ENCODE measurements at regions not wholly inside any gene's neighbourhood (a gene's known extent, or its start where the extent isn't known, plus 50 kb on each side); places are given as distances from the start of the nearest gene placed in this dataset.
A peak's percentile ranks its signal among the peaks of the same experiment; 100 is the strongest.
"Not testable (repeated sequence)": the region's sequence is repeated elsewhere in the genome, so short reads cannot be mapped to it uniquely, and the experiment has no call there.

DNA sequence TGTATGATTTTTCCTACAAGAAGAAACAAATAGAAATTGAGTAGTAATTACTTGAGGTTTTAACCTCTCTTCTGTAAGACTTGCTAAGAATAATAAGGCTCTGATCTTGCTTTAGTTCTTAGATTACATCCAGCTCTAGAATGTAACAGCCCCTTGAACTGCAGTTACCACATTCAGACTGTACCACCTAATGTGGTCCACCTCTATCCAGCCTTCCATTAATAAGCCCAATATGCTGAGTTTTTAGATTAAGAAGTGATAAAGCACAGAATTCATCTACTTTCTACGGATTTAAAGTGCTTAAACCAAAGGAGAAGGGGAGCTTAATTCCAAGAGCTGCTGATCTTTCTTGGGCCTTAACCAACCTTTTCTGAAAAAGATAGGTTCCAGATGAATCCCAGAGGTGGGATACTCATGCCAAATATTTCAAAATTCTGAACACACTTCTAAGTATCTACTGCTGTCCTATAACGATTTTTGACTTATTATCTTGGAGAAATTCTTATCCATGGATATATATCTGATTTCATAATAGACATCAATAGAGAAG is 131.5 kb downstream of the ZNF608 start:
- no peak for DNase-seq

DNA sequence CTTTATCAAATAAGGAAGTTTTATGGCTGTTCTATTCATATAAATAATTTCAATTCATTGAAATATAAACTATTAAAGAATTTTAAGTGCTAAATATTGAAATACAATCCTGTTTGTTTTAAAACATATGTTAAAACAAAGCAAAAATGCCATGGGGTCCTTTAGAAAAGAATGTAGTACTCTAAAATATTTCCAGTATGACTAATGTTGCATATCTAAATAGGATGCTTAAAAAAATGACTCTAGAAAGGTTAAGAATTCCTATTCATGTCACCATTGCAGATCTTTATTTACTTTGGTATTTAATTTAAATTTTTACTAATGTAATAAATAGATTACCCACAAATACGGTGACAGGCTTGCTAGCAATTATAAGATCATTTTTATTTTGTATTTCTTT is 132.3 kb downstream of the ZNF608 start:
- DNase-seq: no peak

DNA sequence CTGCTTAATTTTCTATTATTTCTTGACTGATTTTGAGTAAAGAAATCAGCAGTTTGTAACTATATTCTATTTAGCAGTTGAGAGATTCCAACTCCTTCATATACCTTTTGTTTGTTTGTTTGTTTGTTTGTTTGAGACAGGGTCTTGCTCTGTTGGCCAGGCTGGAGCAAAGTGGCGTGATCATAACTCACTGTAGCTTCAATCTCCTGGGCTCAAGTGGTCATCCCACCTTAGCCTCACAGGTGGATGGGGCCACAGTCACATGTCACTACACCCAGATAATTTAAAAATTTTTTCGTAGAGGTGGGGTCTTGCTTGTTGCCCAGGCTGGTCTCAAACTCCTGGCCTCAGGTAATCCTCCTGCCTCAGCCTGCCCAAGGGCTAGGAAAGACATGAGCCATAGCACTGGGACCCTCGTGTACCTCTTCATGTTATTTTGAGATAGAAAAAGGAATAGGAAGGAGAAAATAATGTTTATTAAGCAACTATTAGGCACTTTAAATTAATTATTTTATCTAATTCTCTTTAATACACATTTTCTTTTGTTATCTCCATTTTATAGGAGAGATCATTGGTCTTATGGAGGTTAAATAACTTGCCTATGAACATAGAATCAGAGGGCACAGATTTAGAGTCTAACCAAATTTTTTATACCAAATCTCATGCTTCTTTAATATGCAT is 133.0 kb downstream of the ZNF608 start:
- no peak for DNase-seq

DNA sequence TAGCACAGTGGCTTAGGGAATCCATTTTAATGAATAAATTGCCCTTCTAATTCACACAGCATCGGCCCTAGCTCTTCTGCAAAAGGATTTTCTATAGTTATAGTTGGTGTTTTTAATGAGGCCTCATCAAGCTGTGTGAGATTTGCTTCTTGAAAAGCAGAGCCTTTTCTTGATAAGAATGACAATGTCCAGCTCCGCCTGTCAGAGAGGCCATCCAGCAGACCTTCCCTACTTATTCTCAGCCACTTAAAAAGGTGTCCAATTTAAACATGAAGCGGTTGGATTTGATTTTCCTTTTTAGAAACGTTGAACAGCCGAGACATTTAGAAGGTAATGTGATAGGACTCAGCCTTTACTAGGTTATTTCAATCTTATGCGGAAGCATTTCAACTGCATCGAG is 134.4 kb downstream of the ZNF608 start:
- no peak for DNase-seq

DNA sequence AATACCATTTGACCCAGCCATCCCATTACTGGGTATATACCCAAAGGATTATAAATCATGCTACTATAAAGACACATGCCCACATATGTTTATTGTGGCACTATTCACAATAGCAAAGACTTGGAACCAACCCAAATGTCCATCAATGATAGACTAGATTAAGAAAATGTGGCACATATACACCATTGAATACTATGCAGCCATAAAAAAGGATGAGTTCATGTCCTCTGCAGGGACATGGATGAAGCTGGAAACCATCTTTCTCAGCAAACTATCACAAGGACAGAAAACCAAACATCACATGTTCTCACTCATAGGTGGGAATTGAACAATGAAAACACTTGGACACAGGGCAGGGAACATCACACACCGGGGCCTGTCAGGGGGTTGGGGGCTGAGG is 135.2 kb downstream of the ZNF608 start:
- not testable (repeated sequence) for DNase-seq

DNA sequence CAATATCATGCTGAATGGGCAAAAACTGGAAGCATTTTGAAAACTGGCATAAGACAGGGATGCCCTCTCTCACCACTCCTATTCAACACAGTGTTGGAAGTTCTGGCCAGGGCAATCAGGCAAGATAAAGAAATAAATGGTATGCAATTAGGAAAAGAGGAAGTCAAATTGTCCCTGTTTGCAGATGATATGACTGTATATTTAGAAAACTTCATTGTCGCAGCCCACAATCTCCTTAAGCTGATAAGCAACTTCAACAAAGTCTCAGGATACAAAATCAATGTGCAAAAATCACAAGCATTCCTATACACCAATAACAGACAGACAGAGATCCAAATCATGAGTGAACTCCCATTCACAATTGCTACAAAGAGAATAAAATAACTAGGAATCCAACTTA is 136.8 kb downstream of the ZNF608 start:
- DNase-seq: not testable (repeated sequence)

DNA sequence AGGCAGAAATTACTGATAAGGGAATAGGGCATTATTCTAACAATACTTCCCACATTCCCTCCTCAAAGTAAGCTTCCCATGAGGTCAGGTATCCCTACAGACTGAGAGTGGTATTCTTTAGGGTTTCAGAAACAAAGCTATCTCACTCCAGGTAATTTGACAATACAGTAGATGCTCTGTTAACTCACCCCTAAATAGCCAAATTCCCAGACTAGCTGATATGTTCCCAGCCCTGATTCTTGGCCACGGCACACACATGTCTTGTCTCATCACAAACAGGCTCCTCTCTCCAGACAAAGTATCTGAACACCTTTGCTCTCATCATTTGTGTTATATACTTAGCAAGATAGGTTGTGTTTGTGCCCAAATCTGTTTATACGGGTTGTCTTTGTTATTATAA is 139.9 kb downstream of the ZNF608 start:
- no peak for DNase-seq

DNA sequence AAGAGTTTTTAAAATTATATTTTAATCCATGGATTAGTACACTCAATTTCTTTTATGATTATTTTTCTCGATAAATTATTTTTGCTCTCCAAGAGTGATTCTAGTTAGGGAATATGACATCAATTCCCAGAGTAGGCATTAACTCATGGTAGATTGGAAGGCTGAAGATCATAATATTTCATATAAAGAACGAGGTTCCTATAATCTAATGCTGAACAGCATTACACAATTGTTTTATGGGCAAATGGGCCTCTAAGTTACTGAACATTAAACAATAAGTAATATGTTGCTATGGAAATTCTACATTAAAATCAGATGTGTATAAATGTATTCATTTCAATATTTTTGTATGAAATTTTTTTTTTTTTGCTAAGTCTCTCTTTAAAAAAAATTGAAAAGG is 140.3 kb downstream of the ZNF608 start:
- no peak for DNase-seq

DNA sequence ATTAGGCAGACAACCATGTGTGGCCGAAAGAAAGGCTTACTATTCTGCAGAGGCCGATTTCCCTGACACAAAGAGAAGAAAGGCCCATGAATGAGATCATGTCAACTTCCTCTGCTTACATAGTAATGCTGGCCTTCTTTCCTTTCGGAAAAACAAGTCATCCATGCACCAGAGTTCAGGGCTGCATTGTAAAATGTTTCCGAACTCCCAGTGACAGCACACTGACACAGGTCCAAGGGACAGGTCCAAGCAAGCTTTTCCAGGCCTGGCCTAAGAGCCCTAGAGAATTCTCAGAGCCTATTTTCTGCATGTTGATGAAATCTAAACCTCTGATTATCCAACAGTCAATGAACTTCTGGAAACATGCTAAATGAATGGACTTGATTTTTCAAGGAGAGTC is 140.9 kb downstream of the ZNF608 start:
- DNase-seq: peak; percentile 94

DNA sequence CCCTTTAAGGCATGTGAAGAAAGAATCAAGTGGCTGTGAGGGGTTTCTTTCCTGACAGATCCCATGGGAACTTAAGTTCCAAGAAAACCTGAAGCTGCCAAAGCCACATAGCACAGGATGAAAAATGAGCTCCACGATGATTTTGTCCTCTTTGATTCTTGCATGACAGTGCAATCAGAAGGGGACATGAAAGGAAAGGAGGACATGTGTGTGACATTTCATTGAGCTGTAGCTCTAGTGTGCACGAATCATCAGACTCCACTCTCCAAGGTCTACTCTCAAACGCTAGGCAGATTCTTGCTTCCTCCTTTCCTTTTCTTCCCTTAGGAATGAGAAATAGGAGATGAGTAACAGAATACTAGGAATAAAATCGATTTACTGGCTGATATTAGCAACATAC is 142.0 kb downstream of the ZNF608 start:
- DNase-seq: peak; percentile 37

DNA sequence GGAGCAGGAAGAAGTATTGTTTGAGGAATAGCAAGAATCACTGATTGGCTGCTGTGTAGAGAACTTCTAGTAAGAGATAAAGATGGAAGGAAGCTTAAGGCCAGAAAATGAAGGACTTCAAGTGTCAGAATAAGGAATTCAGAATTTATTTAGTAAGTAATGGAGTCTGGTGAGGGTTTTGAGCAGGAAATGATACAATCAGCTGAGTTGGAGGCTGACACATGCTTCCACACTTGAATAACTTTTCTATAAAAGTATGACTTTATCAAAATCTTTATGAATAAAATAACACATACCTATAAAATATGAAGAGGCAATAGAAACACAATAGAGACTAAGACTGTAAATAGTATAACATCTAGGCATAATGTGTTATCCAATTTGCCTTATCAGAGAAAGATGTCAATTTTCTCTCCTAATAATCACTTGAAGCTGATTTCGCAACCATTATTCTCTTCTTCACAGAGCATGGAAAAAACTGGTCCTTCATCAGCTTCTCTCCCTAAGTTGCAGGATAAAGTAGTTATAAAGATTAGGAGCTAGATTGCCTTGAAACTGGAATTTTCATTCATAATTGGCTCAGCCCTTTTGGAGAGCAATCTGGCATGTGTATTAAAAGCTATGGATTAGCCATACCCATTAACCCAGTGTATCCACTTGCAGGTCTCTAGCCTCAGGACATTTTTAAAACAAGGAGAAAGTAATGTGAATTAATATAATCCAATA is 143.4 kb downstream of the ZNF608 start:
- peak; percentile 40 for DNase-seq

DNA sequence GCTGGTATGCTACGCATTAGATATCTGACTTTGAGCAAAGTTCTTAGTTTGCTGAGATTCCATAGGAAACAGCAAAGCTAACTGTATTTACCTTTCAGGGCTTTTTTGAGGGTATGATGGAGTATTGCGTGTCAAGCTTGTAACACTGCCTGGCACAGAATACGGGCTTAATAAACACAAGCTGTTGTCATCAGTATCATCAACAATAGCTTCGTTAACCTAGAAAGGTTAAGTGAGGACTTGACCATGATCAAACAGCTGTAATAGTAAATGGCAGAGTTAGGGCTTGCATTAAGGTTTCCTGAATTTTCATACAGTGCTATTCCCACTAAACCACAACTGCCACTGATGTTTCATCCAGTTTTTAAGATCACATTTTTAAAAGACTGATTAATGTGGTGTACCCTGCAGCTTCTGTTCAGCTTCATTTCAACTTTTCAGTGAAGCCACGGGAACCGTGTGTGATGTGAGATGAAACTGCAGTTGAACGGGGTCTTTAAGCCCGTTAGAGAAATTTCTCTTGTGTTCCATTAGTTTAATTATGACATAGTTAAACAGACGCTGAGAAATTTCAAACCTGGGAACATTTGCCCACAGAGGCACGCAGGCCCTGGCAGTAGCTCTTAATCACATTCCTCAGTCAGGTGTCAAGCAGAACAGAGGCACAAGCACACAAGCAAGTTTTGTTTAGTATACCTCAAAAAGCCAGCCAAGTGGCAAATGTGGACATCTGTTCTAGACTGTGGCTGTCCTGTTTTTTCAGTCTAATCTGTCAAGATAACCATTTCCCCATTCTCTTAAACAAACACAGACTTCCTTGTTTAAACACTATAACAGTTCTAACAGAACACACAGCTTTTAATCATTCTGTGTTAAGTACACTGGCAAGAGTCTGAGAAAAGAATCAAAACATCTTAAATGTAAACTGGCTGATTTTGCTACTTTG is 147.1 kb downstream of the ZNF608 start:
- peak; percentile 95 for DNase-seq

DNA sequence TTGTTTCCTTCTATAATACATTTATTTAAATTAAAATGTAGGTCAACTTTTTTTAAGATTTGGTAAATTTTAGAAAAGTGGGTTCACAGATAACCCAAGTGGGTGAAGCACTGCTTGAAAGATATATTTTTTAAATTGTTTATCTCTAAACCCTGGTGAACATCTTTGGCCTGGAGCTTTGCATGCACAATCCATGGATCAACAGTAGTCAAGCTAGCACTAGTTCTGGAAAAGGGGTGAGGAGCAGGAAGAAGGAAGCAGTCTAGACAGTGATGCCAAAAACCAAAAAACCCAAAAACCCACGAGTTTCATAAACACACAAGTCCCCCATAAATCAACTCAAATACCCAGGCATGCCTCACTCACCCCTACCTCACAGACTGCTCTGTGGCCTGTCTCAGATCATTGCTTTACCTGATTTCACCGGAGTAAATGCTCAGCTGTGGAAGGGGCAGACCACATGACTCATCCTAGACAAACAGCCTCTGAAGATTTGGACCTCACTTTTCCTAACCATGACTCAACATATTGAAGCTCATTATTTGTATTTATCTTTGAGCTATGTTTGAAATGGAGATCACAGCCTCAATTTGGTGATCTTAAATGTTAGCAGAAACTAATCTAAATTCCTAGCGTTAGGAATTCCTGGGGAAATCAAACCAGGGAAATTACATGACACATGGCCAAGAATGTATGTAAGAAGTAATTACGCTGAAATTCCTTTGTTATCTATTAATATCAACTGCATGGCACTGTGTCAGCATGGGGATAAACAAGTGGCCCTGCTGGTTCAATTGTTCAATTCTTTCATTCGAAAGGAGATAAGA is 149.6 kb downstream of the ZNF608 start:
- peak; percentile 93 for DNase-seq

DNA sequence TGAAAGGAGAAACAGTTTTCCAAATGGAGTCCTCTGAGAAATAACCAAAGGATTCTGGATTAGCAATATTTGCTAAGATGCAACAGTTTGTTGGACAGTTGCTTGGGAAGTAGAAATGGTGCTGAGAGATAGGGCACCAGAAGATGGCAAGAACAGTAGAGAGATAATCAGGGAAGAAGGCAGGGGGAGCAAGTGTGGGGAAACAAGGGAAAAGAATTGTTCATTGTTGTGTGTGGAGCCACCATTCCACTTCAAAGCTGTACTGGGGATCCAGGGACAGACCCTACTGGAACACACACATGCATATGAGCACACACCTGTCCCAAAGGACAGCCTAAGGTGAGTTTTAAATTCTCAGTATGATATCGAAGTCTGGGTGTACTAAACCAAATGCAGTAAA is 152.5 kb downstream of the ZNF608 start:
- no peak for DNase-seq

DNA sequence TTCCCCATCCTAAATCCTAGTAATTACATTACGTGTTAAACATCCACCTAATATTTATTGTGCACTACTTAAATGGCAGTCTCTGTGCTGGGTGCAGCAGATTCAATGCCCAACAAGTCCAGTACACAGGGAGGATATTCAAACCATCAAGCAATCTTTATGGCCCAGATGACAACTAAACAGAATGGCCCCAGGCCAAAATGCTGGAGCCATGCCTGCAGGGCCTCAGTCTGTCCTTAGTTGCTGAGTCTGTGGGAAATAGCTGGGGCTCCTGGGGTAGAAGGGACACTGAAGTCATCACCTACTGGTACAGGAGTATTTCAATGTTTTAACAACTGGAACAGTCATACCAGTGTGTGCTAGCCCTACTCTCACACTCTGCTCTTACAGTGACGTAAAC is 153.5 kb downstream of the ZNF608 start:
- no peak for DNase-seq

DNA sequence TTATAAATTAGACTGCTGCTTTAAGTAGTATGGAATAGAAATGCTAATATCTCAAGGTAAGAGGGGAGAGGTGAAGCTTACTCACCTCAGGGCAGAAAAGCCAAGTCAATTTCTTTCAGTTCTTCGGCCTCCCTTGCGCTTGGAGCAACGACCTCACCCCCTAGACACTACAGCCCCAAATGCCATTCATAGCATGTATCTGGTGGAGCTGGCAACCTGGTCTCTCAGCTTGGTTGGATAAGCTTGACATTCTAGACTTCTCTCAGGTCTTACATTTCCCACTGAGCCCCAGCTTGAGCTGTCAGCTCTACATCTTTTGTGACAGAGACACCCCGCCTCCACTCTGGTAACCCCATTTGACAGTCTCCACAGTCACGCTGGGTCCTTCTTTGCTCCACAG is 154.9 kb downstream of the ZNF608 start:
- no peak for DNase-seq

DNA sequence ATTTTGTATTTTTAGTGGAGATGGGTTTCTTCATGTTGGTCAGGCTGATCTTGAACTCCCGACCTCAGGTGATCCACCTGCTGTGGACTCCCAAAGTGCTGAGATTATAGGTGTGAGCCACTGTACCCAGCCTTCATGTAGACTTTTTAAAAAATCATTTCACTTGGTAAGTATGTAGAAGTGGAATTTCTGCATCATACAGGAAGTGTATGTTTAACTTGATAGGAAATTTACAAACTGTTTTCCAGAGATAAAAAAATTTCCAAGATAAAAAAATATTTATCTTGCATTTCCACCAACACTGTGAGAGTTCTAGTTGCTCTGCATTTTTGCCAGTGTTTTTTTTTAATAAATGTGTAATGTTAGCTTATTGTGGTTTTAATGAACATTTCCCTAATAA is 155.8 kb downstream of the ZNF608 start:
- DNase-seq: peak; percentile 43

DNA sequence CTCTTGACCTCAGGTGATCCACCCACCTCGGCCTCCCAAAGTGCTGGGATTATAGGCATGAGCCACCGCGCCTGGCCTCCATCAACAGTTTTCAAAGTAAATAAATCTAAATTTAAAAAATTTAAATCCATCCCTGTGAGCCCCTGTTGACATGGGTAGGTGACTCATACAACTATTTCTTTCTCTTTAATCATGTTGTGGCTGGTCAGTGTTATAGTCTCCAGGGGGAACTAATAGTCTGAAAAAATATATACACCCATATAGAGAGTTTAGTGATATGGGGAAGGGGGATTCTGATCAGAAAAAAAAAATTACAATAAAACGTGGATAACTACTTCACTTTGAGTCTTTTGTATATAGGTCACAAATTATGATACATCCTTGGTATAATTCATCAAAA is 159.2 kb downstream of the ZNF608 start:
- no peak for DNase-seq

DNA sequence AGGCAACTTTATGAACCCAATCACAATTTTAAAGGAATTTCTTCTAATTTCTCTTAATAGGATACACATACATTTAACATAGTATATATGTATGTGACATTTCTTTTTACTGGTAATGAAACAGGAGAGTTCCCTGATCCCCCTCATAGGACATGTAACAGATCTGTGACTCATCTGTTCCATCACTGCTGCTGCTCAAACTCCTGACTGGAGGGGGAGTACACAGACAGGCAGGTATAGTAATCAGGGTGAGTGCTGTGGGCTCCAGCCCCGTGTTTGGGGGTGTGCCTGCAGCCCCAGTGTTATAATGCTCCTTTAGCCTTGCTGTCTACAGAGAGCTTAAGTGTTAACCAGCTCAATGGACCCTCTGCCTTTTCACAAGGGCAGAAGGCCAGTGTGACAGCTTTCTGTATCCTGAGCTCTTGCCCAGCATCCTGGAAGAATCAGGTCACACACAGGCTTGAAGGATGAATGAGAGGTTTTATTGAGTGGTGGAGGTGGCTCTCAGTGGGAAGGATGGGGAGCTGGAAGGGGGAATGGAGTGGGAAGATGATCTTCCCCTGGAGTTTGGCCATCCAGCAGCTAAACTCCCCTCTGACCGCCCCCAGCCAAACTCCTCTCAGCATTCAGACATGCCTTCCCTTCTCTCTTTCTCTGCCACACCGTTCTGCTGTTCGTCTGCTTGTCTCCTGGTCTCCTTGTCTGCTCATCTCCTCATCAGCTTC is 161.3 kb downstream of the ZNF608 start:
- no peak for DNase-seq

DNA sequence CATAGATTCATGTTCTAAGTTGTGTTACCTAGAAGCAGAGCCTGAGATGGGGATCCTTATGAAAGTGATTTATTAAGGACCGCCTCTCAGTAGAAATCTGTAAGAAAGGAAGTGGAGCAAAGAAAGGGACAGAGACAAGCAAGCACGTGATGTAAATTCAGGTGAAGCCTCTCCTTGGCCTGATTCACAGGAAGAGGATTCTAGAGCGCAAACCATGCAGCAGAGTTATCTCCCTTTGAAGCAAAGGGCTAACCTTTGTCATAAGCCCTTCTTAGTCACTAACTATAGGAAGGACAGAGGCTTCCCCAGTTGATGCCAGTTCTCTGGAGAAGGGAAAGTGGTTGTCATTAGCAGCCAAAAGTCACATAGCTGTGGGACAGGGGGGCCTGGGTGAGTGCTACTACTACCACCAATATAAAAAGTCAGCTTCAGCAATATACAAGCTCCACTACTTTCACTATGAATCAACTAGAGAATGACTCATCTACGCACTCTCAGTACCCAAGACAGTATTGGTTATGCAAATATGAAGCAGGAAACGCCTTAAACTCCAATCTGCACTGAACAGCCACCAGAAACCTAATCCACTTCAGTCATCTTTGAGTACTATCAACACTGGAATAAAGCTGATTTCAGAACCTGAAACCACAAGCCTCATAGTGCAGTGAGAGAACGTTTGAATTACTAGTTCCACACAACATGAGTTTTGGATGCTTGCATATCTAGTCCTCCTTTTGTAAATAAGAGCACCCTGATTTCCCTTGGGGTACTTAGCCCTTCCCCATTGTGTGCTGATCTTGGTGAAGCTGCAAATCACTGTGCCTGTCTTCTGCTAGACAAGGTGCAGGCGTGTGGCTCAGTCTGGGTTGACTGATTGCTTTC is 162.7 kb downstream of the ZNF608 start:
- peak; percentile 56 for DNase-seq

DNA sequence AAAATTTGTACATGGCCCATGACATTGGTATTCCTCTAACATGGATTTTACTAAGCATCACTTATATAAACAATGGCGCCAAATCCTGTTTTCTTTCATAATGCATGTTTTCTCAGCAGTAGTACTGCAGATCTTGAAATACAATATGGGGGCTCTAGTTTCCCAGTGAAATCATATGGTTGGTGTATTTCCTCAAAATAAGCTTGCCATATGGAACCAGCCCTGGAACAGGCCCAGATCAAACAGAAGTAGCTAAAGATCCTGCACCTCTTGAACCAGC is 163.9 kb downstream of the ZNF608 start:
- no peak for DNase-seq

Data from dermis blood vessel endothelial cell (primary cell).